Stimulated activated CD4-positive, alpha-beta T cell treated with anti-CD3 and anti-CD28 coated beads, Interleukin-2, amount 100 ng/mL, for 4 hours (primary cell): ENCODE measurements at regions not wholly inside any gene's neighbourhood (a gene's known extent, or its start where the extent isn't known, plus 50 kb on each side); places are given as distances from the start of the nearest gene placed in this dataset.

Experiments used
- DNase-seq: peaks from one replicate; pipeline ENCODE4 v3.0.0-alpha.2; 2020; ENCODE audit warnings: low read depth

DNA sequence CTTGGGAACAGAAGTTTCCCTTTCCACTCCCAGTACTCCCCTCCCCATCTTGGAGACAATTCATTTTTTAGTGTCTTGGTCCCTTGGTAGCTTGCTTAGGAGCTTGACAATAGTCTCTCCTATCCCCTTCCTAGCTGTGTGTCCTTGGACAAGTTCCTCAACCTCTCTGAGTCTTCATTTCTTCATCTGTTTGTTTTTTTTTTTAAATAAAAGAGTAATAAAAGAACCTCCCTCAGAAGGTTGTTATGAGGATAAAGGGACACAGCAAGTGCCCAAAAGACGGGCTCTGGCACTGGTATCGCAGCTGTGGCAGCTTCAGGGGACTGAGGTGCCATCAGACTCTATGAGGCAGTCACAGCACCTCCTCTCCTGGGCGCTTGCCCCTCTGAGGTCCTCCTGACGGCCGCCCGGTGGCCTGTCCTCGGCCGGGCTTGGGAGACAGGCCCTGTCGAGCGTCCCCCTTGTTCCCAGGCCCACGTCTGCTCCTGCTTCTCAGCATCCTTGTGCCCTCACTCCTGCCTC is 689.2 kb downstream of the MATN1 start:
- no peak for DNase-seq

DNA sequence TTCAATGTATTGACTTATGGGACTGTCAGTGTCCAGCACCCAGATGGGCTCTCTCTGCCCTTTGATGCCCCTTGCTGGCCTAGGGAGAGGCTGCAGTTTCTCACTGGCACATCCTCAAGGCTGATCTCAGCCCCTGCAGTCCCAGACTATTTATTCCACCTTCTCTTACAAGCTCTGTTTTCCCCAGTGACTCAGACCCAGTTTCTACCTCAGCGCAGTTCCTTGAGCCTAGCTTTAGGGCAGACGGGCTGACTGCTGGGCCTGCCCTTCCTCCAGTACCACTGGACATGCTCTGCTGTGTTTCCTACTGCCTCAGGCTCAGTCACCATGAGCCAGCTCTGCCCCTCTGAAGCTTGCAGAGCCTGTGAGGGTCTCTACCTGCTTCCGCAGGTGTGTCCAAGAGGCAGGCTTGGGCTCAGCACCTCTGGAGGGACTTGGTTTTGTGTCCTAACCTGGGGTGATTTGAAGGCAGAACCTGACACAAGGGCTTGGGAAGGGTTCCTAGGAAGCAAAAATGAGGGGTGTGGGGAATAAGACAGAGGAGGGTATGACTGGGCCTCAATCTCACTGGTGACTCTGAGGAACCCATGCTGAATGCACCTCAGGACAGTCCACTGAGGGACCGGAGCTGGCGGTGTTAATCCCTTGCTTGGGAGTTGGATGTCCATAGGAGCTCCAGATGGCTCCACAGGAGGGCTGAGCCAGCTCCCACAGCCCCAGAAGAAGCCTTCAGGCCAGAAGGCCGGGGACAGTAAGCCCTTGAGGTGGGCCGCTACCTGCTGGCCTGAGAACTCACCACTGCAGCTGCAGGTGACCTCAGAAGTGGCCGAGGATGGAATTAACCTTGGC is 689.9 kb downstream of the MATN1 start:
- DNase-seq = no peak

DNA sequence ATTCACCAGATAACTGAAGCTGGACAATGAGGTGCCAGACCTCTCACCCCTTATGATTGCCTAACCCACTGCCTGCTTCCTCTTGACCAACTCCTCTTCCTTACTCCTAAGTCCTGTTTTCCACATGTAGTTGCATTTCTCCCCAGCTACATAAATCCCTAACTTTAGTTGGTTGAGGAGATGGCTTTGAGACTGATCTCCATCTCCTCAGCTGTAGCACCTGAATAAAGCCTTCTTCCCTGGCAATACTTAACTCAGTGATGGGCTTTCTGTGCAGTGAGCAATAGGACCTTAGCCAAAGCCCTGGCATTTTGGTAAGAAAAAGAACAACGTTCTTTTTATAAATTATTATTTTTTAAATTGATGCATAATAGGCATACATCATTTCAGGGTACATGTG is 691.1 kb downstream of the MATN1 start:
- no peak for DNase-seq

DNA sequence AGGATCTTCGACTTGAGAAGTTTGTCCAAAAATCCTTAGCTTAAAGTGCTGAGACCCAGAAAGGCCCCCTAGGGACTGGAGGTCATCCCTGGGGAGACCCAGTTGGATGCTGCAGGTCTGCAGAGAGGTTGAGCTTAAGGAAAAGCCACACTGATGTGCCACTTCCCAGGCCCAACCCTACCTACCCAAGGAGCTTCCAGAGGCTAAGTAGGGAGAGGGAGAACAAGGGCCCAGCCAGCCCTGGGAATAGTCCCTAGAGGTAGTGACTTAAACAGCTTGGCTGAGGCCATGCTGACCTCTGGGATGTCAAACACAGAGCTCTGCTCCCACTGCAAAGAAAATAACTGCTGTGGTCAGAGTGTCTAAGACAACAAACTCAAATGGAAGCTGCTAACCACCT is 693.7 kb downstream of the MATN1 start:
- DNase-seq = no peak

DNA sequence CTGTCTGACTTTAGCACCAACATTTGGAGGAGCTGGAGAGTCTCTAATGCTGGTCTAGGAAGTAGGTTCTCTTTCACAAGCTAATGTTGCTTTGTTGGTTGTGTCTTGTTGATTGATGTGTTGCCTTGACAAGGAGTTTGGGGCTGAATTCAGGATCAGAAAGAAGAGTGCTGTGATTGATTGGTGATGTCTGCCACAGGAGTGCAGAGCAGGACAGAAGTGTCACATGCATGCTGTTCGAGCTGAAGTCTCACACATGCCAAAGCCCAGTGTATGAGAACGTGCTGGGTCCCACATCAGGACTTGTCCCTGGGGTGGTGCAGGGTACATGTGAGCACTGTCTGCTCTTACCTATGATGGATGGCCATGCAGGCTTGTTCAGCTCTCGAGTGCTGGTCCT is 694.4 kb downstream of the MATN1 start:
- DNase-seq = no peak

DNA sequence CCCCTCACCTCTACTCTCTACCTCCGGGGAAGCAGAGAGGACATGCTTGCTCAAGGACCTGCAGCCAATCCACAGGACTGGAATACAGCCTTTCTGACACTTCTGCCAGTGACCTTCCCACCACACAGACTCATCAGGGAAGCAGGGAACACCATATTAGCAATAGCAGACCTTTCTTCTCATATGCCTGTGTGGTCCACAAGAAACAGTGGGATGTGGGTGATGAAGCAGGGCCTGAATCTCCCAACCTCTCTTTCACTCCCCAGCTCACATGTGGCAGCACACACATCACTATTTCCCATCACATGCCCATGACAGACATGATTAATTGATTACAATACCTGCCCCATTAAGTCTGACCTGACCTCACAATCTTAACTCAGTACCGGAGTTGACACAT is 695.1 kb downstream of the MATN1 start:
- DNase-seq = no peak

DNA sequence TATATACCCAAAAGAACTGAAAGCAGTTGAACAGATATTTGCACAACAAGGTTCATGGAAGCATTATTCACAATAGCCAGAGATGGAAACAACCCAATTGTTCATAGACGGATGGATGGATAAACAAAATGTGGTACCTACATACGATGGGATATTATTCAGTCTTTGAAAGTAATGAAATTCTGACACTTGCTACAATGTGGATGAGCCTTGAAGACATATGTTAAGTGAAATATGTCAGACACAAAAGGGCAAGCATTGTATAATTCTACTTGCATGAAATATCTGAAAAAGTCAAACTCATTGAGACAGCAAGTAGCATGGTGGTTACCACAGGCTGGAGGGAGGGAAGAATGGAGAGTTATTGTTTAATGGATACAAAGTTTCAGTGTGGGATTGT is 696.1 kb downstream of the MATN1 start:
- DNase-seq = no peak

DNA sequence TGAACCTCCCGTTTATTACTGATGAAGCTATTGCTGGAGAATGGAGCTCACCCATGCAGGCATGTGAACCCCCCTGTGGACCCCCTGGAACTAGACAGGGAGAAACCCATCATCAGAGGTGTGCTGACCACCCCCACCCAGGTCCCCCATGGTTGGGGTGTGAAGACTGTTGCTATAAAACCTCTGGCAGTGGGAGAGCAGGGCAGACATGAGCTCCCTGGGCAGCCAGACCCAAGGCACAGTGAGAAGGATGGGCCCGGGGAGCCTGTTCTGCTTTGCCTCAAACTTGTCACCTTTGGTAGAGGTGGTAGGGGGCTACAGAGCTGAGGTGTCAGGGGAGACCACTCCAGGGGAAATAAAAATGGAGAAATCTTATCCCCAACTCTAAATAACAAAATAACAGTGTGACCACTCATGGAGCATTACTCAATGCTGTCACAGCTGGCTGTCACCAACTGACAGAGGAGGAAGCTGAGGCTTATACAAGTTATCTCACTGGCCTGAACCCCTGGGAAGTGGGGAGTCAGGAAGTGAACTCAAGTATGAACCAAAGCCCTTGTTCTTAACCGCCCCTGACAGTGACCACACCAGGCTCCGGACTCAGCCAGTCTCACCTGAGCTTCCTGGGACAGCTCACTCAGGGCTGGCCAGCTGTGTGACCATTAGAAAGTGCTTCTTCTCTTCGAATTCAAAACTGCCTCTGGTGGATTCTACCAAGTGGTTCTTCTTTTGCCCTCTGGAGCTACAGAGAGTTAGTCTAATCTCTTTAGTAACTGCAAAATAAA is 698.8 kb downstream of the MATN1 start:
- no peak for DNase-seq

DNA sequence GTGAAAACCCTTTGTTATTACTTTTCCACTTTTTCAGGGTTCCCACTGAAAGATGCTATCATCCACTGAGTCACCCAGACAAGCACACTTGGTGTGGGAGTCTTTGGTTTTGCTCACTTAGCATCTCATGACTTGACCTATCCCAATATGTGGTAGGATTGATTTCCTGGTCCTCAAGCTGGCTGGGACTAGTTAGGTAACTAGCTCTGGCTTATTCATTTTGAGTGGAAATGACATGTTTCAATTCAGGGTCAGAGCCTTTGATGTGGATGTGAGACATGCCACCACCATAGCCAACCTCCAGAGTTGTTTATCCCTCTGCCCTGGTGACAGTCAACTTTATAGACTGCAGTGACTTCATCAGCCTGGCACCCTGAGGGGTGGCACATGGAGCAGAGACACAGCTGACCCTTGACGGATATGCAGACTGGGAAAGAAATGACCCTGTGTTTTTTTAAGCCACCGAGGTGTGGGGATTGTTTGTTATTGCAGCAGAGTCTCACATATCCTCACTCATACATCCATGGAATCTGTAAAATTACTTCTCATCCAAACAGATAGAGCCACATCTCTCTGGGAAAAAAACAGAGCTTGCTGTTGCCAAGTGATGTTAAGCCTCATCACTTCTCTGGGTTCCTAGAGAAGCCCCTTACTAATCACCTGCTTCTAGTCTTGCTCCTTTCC is 699.9 kb downstream of the MATN1 start:
- DNase-seq = no peak

DNA sequence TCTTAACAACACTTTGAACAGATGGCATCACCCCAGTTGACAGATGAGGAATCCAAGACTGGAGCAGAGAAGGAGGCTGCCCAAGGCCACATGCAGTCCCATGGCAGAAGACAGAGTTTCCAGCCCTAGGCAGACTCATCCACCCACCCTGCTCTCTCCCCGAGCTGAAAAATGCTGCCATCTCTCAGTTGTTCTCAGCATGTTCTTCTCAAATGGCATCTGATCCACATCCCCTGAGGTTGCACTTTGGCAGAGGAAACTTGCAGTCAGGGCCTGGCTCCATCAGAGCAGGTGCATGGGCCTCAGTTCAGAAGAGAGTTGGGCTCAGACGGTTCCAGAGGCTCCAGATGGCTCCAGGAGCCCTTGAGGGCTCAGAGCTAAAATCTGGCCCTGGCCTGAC is 709.4 kb downstream of the MATN1 start:
- no peak for DNase-seq

DNA sequence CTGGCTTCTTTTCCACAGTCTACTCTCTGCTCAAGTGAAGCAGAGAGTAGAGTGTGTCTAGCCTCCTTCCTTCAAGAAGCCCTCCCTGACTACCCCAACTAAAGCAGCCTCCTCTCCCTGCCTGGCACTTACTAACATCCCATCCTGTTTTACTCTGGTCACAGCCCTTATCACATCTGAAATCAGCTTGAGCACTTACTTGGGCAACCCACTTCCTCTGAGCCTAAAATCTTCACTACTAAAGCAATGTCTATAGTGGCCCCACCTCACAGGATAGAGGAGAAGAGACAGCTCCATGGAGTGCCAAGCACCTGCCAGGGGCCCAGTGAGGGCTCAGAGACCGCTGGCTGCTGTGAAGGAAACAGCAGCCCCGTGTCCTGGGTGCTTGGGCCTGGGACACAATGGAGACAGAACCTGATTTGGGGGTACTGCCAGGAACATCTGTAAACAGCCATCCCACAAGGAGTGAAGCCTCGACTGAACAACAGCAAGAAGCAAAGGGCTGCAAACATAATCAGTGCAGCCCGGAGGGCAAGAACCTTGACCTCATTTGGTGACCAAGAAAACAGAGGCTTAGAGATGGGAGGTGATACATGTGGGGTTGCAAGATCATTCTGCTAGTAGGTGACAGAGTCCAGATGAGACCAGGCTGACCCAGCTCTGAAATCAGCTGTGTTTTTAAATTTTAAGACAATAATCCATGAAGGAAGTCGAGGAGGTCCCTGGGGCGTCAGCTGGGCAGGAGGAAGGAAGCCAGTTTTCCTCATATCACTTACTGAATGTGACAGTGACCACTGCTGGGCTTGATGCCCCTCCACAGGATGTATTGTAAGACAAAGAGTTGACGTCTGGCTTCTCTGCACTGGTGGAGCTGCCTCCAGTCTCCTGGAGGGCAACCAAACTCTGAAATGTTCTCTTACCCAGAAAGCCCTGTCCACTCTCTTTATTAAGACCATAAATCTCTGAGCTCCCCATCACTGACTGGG is 710.6 kb downstream of the MATN1 start:
- no peak for DNase-seq

DNA sequence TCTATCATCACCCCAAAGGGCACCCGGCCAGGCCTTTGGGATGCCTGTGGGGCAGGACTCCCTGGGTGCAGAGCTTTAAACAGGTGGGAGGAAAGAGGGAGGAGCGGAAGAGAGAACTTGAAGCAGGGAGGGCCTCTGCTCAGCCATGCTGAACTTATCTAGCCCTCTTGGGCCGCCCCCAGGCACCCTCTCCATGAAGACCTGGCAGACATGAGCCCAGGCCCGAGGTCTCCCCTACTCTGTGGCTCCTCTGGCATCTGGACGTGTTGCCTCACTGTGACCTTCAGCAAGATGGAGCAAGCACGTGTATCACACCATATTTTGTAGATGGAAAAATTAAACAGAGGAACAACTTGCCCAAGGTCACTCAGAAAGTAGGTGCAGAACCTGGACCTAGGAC is 711.4 kb downstream of the MATN1 start:
- no peak for DNase-seq

DNA sequence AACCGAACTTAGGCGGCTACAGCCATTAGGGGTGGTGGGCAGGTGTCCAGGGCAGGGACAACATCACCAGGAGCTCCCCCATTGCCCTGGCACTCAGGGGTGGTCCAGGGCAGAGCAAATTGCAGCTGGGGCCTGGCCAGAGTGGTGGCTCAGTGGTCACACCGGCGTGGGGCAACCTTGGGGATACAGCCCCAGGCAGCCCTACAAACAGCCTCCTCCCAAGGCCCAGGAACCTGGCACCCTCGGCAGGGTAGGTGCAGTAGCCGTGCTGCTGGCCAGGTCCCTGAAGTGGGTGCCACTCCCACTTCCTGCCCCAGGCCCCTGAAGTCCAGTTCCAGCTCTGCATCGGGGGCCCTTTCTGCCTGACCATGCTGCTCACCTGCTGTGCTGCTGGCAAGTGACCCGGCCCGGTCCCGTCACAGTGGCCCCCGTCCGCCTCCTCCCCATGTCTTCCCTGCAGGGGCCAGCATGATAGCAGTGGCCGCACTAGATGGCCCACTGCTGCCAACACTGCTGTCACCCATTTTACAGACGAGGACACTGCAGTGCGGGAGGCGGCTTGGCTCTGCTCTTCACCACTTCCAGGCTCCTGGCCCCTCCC is 712.8 kb downstream of the MATN1 start:
- DNase-seq = no peak

DNA sequence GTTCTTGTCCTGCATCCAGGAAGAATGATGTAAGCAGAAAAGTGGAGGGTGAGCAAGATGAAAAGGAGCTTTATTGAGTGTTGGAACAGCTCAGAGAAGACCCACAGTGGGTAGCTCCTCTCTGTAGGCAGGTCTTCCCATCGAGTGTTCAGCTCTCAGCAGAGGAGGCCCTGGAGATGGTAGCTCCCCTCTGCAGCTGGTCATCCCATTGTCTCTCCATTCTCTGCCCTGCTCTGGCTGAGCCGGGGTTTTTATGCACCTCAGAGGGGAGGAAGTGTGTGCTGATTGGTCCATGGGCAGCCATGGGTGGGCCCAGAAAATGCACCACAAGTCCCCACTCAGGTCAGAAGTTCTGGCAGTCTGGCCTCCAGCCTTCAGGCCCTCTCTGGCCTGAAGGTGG is 713.7 kb downstream of the MATN1 start:
- no peak for DNase-seq

DNA sequence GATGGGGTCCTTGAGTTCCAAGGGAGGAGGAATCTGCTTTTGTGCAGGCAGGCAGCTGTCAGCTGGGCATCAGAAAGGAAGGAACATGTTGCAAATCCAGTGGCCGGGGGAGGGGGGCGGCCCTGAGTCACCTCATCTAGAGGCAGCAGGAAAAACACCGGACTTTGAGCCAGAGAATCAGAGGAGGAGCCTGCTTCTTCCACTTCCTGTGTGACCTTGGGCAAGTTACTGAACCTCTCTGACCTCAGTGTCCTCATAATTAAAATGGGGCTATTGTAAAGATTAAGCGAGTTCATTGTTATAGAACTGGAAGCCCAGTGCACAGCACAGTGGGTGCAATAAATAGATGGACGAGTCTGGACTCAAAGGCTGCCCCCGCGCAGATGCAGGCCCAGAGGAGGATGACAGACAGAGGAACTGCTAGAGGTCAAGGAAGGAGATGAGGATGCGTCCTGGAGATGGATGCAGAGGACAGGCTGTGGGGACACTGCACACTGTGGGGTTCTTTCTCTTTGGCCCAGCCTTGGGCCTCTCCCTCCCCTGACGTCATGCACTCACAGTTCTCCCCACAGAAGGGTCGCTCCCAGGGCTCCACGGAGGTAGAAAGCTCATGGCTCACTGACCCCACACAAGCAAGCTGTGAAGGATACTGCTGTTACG is 714.3 kb downstream of the MATN1 start:
- DNase-seq = no peak

DNA sequence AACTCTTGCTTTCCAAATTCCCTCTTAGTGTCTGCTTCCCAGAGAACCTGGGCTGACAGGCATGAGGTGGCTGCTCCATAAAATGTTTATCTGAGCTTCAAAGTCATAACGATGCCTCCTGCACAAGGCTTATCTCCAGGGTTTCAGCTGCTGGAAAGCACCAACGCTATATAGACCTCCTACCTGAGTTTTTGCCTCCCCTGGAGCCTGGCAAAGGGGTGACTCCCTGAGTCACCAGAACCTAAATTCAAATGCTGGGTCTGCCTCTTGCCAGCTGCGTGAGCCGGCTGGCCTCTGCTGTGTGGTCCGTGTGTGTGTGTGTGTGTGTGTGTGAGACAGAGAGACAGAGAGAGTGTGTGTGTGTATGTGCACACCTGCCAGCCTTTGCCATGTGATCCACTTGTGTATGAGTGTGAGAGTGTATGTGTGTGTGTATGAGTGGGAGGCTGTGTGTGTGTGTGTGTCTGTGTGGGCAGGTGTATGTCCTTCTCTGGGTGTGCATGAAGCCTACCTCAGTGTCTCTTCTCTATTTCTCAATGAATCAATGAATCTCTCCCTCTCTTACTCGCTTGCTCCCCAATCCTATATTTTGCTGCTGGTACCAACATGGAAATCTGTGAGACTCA is 714.9 kb downstream of the MATN1 start:
- DNase-seq = no peak

DNA sequence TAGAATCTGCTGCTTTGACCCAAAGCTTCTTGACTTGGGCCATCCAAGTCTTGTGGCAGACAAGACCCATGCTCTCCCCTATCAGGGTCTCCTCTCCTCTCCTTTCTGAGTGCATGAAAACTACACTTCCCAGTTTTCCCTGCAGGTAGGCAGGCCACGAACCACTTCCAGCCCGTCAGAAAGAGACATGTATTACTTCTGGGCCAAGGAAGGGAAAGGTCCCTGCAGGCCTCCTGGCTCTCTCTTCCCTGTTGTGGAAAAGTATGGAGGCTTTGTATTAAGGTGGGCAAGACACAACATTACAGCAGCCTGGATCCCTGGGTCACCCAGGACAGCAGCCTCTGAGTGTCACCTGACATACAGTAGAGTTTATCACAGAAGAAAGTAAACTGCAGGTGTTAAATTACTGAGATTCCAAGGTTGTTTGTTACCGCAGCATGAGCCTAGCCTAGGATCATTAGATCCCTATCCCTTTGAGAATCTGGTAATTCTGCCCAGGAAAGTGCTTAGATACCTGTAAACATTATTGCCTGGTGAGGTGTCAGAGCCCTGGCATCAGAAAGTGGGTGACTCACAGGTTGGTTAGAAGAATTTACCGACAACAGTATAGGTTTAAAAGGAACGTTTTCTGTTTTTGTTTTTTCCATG is 717.3 kb downstream of the MATN1 start:
- DNase-seq = no peak

DNA sequence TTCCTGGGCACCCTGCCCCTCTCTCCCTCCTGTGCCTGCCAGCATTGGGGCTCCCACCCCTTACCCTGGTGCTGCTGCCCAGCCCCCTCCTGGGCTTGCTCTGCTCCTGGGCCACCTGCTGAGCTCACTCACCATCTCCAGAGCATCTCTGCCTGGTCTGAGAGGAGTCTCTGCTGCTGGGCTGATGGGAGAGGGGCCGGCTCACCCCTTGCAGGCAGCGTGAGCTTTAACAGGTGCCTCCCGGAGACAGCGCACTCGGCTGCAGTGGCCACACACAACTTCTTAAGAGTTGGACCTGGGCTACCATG is 721.7 kb downstream of the MATN1 start:
- no peak for DNase-seq

DNA sequence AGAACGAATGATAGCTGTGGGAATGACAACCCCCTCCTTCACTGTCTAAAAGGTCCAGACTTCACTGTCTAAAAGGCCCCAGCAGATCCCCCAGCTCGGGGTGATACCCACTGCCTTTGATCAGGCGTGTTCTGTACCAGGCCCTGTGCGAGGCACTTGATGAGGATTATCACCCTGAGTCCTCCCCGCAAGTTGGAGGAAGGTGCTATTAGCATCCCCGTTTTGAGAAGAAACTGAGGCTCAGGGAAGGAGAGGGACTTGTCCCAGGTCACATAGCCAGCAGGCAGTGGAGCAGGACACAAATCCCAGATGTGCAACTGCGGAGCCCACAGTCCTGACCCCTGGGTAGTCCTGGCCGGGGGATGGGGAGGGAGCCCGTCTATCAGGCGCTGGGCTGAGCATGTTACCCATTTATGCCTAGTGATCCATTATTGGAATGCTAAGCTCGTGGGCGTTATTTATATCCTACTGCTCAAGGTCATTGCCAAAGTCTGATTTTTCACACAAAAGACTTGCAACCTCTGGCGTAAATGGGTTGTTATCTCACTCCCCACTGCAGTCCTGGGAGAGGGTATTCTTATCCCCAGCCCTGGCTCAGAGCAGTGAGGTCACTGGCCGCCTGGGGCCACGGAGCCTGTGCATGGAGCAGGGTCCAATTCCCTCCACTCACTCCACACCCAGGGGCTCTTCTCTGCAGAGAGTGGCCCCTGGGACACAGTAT is 722.2 kb downstream of the MATN1 start:
- no peak for DNase-seq
